NOMO-1 treated with dmso at 0.1 percent for 144 hours (cell line): ENCODE measurements at regions not wholly inside any gene's neighbourhood (a gene's known extent, or its start where the extent isn't known, plus 50 kb on each side); places are given as distances from the start of the nearest gene placed in this dataset.
A peak's percentile ranks its signal among the peaks of the same experiment; 100 is the strongest.
"Not testable (repeated sequence)": the region's sequence is repeated elsewhere in the genome, so short reads cannot be mapped to it uniquely, and the experiment has no call there.

Experiments
- DNase-seq: peaks from one replicate; lab custom pipeline; 2025; ENCODE audit not compliant: unreplicated experiment; lab: John Stamatoyannopoulos, UW

GRCh38 chr12:11978726-11979384 is 91.9 kb upstream of the BCL2L14 start:
- no peak for DNase-seq

GRCh38 chr12:11980115-11980514 is 90.6 kb upstream of the BCL2L14 start:
- no peak for DNase-seq

DNA sequence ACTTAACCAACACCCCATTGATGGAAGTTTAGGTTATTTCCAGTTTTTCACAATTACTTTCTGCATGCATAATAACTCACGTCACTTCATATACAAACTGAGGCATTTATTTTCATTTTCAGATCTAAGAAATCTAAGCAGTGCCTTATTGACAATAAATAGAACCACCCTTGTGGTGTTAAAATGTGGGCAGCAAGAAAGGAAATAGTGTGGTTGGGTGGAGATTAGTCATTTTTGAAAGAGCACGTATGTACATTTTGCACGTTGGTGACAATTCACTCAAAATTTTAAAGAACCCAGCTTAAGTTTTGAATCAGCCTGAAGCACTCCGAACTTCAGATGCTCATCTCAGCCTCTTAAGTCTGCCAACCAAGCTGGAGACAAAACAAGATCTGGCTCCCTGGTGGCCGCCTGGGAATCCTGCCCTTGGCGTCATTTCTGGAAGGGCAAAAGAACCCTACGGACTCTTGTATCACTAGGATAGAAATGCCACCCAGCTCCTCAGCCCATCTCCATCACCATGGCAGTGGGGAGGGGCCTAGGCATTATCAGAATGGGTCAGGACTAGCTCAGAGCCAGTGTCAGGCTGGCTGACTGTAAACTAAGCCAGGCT is 89.5 kb upstream of the BCL2L14 start:
- DNase-seq: no peak

DNA sequence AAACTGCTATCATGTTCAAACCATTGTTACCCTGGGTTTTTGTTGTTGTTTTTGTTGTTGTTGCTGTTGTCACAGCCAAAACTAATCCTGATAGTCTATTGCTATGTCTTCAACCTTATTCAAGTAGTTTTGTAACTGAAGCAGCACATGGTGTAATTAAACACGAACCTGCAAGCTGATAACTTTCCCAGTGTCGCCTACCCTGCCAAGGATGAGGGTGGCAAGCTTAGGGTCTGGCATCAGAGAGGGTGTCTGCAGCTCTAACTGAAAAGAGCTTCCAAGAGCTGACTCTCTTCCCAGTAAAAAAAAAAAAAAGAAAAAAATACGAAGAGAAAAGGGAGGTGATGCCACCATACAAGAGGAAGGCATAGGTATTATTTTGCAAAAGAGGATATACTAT is 86.3 kb upstream of the BCL2L14 start:
- no peak for DNase-seq

- DNase-seq: no peak
These were observed 84.6 kb upstream of the BCL2L14 start for GRCh38 chr12:11986165-11986564.

DNA sequence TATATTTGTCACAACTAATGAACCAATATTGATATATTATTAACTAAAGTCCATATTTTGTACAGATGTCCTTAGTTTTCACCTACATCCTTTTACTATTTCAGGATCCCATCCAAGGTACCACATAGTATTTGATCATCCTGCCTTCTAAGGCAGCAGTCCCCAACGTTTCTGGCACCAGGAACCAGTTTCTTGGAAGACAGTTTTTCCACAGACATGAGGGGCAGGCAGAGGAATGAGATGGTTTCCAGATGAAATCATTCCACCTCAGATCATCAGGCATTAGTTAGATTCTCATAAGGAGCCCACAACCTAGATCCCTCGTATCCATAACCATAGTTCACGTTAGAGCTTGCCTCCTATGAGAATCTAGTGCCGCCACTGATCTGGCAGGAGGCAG is 82.8 kb upstream of the BCL2L14 start:
- no peak for DNase-seq

DNA sequence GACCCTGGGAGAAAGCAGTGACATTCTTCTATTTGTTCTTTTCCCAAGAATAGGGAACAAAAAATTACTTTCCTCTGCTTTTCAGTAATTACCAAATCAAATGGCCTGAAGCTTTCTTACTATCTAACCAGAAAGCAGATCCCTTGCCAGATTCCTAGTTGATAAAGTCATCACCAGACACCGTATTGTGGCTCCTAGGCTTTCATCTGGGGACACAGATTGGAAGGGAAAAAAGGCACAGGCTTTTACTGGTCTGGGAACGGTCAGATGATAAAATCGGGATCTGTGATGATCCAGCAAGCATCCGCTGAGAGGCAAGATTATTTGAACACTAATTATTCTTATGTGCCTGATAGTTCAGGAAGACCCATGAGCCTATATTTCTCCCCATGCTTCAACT is 79.1 kb upstream of the BCL2L14 start:
- DNase-seq: no peak

DNA sequence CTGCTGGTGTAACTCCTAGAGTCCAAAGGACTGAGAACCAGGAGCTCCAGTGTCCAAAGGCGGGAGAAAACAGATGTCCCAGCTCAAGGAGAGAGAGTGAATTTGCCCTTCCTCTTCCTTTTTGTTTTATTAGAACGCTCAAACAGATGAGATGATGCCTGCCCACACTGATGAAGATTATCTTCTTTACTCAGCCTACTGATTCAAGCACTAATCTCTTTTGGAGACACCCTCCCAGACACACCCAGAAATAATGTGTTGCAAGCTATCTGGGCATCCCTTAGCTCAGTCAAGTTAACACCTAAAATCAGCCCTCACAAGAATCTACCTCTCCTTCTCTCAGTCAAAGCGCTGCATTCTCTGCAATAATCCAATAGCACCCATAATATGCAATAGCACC is 78.2 kb upstream of the BCL2L14 start:
- no peak for DNase-seq

- not testable (repeated sequence) for DNase-seq
These were observed 72.3 kb upstream of the BCL2L14 start for GRCh38 chr12:11998307-11998943.

GRCh38 chr12:11998944-11999315 is 71.8 kb upstream of the BCL2L14 start:
- DNase-seq: no peak

- DNase-seq: no peak
These were observed 67.1 kb upstream of the BCL2L14 start for GRCh38 chr12:12003609-12004008.

DNA sequence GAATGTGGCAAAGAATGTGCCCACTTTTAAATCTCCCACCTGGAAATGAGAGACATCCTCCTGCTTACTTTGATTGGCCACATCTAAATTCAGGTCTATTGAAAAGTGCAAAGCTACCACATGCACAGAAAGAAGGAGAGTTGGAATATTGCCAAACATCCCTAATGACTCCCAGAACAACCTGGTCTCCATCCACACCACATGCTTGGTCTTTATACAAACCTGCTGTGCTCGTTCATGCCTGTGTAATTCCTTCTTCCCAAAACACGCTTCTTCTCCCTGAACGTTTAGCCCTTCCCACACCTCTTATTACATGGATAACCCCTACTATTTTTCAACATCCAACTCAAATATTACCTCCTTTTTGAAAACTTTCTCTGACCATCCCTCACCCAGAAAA is 66.2 kb upstream of the BCL2L14 start:
- no peak for DNase-seq

DNA sequence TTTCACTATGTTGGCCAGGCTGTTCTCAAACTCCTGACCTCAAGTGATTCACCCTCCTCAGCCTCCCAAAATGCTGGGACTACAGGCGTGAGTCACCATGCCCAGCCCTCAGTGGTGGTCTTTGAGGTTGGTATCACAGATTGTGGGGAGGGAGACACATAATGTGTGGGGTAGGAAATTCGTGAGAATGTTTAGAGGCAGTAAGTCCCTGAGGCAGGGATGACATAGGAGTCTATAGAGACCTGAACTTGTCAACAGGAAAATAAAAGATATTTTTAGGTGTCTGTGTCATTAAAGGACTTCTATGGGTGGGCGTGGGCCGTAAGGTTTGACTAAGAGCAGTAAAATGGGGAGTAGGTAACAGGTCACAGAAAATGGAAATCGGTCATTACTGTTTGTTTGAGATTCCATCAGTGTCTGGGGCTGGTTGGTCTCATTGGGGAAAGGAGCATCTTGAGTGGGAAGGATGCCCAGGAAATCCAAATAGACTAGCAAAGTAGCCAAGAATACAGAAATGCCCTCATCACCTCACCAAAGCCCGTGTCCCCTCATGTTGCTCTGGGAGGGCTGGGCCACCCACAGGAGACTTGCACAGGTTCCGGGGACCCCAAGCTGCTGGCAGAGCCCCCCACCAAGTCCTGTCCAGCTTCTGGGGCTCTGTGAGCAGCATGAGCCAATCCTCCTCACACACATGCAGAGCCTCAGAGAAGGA is 63.6 kb upstream of the BCL2L14 start:
- DNase-seq: no peak

DNA sequence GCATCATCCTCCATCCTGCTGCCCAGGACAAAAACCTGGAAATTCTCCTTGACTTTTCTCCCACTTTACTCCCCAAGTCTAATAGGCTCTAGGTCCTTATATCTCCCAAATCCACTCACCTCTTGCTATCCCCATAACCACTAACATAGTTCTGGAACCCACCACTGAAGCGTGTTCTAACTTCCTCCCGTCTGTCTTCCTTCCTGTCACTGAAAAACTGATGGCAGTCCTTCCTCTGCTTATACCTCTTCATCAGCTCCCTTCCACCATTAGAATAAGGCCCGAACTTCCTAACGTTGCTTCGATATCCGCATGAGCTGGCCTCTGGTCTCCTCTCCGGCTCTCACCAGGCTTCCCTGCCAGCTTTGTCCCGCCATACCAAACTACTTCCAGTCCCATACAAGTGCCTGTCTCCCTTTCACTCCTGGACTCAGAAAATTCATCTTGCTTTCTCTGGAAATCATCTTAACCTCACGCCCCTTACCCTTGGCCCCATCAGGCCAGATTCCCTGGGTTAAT is 63.0 kb upstream of the BCL2L14 start:
- no peak for DNase-seq

- no peak for DNase-seq
These were observed 62.4 kb upstream of the BCL2L14 start for GRCh38 chr12:12008232-12008850.

DNA sequence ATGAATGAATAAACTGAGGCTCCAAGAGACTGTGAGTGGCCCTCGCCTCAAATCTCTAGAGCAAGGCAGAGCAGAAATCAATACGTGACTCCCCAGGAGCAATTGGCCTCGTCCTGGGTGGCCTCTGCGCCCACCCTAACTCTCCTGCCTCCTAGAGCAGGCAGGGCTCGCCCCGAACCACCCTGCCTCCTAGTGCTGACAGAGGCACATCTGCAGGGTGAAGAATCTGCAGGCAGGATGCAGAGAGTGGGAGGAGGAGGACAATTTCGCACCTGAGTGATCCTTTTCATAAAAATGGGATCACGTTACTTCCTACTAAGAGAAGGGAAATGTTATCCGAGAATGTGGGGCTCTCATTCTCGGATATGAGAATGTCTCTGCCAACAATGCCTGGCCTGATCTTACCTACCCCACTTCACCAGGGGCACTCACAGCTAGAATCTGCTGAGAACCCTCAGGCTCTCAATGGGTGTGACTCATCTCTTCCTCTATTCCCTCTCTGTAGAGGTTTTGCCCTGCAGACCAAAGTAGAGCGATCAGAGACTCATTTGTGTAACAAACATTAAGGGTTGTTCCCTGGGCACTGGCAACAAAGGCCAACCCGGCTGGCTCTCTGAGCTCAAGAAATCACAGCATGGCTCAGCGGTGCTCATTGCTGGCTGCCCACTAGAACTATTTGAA is 61.7 kb upstream of the BCL2L14 start:
- peak; percentile 83 for DNase-seq

GRCh38 chr12:12009749-12010276 is 60.9 kb upstream of the BCL2L14 start:
- not testable (repeated sequence) for DNase-seq

- DNase-seq: peak; percentile 98
These were observed 60.3 kb upstream of the BCL2L14 start for GRCh38 chr12:12010277-12011039.

GRCh38 chr12:12011880-12012260 is 58.9 kb upstream of the BCL2L14 start:
- DNase-seq: no peak
